GM19455 (cell line): ENCODE measurements at regions not wholly inside any gene's neighbourhood (a gene's known extent, or its start where the extent isn't known, plus 50 kb on each side); places are given as distances from the start of the nearest gene placed in this dataset.
"Not testable (repeated sequence)": the region's sequence is repeated elsewhere in the genome, so short reads cannot be mapped to it uniquely, and the experiment has no call there.

ENCODE experiments used
- ATAC-seq: cut with Tn5 transposase; IDR thresholded peaks from one replicate; pipeline ENCODE4 v1.9.1; 2021; ENCODE audit not compliant: unreplicated experiment

DNA sequence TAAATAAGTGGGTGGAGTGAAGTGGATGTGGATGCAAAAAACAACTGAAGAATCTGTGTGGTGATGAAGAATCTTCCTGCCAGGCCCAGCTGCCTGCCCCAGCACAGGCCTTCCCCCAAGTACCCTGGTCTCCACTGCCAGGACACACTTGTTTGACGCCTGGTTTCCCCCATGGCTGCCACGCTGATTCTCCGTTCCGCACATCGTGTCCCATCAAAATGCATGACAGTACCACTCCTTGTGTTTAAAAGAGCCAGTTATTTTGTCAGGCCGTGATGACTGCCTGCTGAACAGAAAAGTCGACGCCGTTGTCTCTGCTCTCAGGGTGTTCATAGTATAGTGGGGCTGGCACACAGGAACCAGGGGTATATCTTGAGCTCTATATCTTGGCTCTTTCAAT is 50.3 kb upstream of the KYNU start:
- no peak for ATAC-seq

DNA sequence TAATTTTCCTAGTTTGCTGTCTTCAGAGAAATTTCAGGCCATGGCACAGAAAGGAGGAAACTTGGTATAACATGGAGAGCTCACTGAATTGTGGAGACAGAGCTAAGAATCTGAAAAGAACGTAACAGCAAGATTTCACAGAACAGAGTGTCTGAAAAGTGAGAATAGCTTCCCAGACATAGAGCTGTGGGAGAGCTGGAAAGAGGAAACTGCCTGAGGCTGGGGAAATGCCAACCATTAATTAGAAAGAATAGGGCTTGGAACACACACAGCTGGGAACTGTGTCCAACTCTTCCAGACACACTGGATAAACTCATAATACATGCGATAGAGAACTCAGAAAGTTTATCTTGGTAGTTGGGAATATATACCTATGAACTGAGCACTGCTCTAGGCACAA is 51.6 kb upstream of the KYNU start:
- no peak for ATAC-seq

- no peak for ATAC-seq
Observed at GRCh38 chr2:142824756-142825155, 52.7 kb upstream of the KYNU start.

GRCh38 chr2:142822190-142822589 is 55.3 kb upstream of the KYNU start:
- no peak for ATAC-seq

DNA sequence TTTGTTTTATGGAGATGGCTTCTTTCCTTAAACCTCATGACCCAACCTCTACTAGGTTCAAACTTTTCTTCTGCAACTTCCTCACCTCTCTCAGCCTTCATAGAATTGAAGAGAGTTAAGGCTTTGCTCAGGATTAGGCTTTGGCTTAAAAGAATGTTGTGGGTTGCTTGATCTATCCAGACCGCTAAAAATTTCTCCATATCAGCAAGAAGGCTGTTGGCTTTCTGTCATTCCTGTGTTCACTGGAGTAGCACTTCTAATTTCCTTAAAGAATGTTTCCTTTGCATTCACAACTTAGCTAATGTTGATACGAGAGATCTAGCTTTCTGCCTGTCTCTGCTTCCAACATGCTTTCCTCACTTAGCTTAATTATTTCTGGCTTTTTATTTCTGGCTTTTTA is 58.1 kb upstream of the KYNU start:
- ATAC-seq, result no peak

GRCh38 chr2:142815375-142815774 is 62.1 kb upstream of the KYNU start:
- ATAC-seq, result no peak

DNA sequence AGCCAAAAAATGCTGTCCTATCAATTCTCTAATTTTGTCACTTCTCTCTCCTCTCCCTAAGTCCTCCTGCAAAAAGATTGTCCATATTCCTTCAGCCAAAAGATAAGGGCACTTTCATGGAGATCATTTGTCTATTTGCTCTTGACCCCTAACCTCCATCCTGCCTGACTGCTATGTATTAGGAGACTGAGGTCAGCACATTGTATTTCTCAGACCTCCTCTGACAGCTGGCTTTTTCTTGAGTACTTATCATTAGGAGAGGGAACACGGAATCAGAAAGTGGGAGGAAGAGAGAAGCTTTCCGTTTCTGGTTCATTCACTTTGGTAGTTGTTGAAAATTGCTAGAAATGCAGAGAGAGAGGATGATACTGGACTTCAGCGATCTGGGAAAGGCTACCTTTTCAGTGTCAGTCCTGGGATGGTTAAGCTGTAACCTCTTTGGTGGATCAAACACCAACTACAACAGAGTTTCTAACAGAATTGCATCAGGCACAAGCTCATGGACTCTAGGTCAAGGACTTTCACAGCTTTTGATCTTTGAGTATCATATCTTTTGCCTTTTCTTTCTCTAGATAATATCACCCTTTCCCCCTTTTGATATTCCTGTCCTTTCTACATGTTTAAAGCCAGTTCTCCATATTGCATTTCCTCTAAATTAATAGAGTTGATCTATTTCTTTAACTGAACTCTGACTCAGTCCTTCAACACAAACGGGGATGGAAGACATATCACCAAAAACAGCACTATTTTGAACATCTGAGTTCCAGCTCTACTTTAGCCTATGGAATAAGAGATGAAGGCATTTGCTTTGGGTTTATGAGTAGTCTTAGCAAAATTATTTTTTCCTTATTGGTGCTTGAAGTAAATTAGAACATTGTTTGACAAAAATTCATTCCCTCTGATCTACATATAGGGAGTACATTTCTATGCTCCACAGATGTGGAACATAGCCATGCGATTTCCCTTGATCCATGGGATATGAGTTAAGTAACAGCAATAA is 63.3 kb upstream of the KYNU start:
- no peak for ATAC-seq

- not testable (repeated sequence) for ATAC-seq
Observed at GRCh38 chr2:142811644-142812043, 65.8 kb upstream of the KYNU start.

GRCh38 chr2:142805244-142805643 is 72.2 kb upstream of the KYNU start:
- ATAC-seq, result no peak

DNA sequence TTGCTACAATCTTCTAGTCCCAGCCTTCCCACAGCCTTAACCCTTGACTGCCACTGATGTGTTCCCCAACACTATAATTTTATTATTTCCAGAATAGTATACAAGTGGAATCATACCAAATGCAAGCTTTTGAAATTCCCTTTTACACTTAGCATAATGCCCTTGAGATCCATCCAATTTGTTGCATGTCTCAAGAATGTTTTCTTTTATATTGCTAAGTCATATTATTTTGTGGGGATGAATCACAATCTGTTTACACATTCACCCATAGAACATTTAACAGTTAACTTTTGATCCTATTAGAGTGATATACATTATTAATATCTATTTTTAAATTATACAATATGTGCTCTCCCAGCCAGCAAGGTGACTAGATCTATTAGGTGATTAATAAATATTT is 74.3 kb upstream of the KYNU start:
- ATAC-seq, result no peak

DNA sequence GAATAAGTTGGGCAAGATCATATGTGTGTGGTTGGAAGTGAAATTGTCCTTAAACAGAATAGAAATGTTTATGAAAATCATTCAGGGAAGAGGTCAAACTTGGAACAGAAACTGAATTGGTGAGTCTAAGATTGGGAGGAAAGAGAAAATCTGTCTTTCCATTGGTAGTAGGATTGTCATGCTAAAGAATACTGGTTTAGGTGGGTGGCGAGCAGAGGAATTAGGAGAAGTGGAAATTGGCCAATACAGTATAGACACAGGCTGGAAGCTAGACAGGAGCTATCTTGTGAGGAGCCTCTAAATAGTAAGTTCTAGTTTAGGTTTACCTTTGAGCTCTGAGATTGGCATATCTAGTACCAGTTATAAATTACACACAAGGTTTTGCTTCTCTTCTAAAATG is 80.9 kb upstream of the KYNU start:
- ATAC-seq, result no peak

GRCh38 chr2:142796161-142796560 is 81.3 kb upstream of the KYNU start:
- no peak for ATAC-seq

DNA sequence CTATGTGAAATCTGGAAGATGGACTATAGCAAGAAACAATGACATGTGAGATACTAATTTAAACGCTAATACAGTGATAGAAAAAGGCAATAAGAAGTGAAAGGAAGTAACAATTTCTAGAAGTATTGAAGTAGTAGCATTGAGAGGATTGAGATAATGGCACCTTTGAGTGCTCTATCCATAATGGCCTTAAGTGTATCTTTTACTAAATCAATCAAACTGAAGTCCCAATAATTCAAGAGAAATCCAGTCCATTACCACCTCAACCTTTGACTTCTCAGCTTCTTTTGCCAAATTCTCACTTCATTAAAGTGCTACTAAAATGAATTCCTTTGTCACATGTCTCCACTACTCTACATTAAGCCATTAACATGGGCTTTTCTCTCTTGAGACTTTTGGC is 82.6 kb upstream of the KYNU start:
- ATAC-seq, result no peak

- ATAC-seq, result not testable (repeated sequence)
Observed at GRCh38 chr2:142792328-142792727, 85.1 kb upstream of the KYNU start.

DNA sequence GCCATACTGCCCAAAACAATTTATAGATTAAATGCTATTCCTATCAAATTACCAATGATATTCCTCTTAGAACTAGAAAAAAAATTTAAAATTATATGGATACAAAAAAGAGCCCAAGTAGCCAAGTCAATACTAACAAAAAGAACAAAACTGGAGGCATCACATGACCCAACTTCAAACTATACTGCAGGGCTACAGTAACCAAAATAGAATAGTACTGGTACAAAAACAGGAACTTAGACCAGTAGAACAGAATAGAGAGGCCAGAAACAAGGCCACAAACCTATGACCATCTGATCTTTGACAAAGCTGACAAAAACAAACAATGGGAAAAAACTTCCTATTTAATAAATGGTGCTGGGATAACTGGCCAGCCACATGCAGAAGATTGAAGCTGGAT is 86.1 kb upstream of the KYNU start:
- no peak for ATAC-seq

DNA sequence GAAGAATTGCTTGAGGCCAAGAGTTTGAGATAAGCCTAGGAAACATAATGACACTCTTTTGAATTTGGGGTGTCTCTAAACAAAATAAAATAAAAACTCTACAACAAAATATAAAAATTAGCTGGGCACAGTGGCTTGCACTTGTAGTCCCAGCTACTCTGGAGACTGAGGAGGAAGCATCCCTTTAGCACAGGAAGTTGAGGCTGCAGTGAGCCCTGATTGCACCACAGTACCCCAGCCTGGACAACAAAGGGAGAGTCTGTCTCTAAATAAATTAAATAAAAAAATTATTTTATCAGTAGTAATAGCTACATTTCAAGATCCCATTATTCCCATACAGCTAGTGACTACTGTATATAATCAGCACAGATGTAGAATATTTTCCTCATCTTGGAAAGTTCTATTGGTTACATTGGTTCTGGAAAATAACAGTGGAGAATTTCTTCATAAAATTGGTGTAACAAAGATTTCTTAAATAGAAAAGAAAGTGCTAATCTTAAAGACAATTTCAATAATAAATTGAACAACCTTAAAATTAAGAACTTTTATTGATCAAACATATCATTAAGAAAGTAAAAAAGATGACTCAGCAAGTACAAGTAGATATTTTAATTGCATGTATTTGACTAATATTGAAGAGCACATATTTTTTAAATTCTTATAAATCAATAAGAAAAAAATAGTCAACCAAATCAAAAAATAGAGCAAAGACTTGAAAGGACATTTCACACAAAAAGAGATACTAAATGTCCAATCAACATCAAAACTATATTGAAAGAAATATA is 90.4 kb upstream of the KYNU start:
- ATAC-seq, result no peak

DNA sequence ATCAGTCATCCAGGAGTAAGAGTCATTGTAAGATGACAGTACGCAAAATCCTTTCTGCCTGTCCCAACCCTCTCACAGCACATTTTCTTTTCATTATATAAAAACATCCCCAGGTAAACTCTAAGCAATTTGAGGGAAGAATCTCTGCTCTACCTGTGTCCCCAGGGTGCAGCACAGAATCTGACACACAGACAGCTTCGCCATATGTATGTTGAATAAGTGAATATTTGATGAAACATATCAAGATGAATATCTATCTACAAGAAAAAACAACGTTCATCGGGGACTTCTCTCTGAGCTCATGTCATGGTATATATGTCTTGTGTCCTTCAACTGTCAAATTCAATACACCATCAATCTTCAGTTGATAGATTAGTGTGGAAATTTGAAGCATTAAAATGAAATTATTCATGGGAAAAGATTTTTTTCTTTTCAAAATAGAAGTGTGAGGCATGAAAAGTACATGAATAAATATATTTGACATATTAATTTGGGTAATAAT is 94.5 kb upstream of the KYNU start:
- no peak for ATAC-seq

DNA sequence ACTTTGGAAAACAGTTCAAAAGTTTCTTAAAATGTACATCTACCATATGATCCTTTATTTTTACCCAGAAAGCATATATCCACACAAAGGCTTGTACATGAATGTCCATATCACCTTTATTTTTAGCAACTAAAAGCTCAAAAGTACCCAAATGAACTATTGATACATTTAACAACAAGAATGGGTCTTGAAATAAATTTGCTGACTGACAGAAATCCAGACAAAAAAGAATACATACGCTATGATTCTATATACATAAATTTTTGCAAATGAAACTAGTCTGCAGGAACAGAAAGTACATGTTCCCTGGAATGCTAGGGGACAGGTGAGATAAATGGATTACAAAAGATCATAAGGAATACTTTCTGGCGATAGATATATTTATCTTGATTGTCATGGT is 96.3 kb upstream of the KYNU start:
- ATAC-seq, result no peak

DNA sequence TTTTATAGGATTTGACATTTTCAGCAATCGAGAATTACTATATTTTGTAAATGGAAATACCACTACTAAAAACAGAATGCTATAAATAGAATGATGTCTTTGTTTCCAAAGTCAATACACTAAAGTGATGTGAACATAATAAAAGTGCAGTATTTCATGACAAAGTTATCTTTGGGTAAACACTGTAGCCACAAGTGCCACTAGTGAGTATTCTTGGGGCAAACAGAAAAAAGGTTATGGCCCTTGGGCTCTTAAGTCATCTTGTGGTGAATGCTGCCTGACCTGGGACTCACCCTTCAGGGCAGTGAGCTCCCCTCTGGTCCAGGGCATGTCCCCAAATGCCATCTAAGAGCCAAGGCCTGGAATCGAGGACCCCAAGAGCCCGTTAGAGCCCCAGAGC is 99.2 kb upstream of the KYNU start:
- no peak for ATAC-seq

- ATAC-seq, result no peak
Observed at GRCh38 chr2:142777742-142778141, 99.7 kb upstream of the KYNU start.

- ATAC-seq, result no peak
Observed at GRCh38 chr2:142769761-142770160, 107.7 kb upstream of the KYNU start.

DNA sequence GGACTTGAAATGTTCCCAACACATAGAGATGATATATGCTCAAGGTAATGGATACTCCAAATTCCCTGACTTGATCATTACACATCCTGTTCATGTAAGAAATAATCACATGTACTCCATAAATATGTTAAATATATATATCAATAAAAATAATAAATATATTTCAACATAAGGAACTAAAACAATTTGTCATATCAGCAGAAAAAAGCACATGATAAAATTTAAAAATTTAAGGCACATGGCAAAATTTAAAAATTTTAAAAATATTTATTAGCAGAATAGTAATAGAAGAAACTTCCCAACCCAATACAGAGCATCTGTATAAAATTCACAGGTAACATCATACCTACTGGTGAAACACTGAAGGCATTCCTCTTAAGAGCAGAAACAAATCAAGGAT is 109.6 kb upstream of the KYNU start:
- no peak for ATAC-seq
